ENCODE measurements at regions not wholly inside any gene's neighbourhood (a gene's known extent, or its start where the extent isn't known, plus 50 kb on each side); places are given as distances from the start of the nearest gene placed in this dataset.

GRCh38 chr4:111492496-111492895, 652.8 kb upstream of the FAM241A start:
- Histone ChIP-seq H3K9ac (ENCODE audit: insufficient read length) (no peak overlapping the region), H3K27ac (peak overlapping the region; percentile 33; the same call in 1 of the 2 replicates), H3K9me3 (ENCODE audit: low read depth, low read length) (no peaks in the 10 kb centered on the region), H3K36me3 (ENCODE audit: insufficient read depth, low read length) (no peaks in the 10 kb centered on the region), H3K4me3 (no peak overlapping the region)
- DNase-seq (ENCODE audit: low read depth, low spot score): no peak
- TF ChIP-seq EZH2 (IDR thresholded peaks at IDR 0.05) (no peak), POLR2AphosphoS5 (IDR thresholded peaks at IDR 0.05; ENCODE audit: borderline replicate concordance, low read depth, low read length) (no peak), FOXP2 (optimal IDR thresholded peaks at IDR 0.05; ENCODE audit: control extremely low read depth, extremely low read length, insufficient read depth) (no peak)

- H3K36me3 ChIP-seq (ENCODE audit: insufficient read depth, low read length): no peaks in the 10 kb centered on the region
- DNase-seq (ENCODE audit: low read depth, low spot score): no peak
- no peak for TF ChIP-seq FOXP2 (optimal IDR thresholded peaks at IDR 0.05; ENCODE audit: control extremely low read depth, extremely low read length, insufficient read depth)
- TF ChIP-seq POLR2AphosphoS5 (IDR thresholded peaks at IDR 0.05; ENCODE audit: borderline replicate concordance, low read depth, low read length): no peak
- TF ChIP-seq EZH2 (IDR thresholded peaks at IDR 0.05): no peak
- no peak overlapping the region for H3K4me3 ChIP-seq
- H3K9me3 ChIP-seq (ENCODE audit: low read depth, low read length): no peaks in the 10 kb centered on the region
- H3K27ac ChIP-seq: no peak overlapping the region
- no peak overlapping the region for H3K9ac ChIP-seq (ENCODE audit: insufficient read length)
Measured at GRCh38 chr4:111494471-111494870, 650.8 kb upstream of the FAM241A start.

- no peak for TF ChIP-seq EZH2 (IDR thresholded peaks at IDR 0.05)
- no peak for TF ChIP-seq POLR2AphosphoS5 (IDR thresholded peaks at IDR 0.05; ENCODE audit: borderline replicate concordance, low read depth, low read length)
- no peak for TF ChIP-seq FOXP2 (optimal IDR thresholded peaks at IDR 0.05; ENCODE audit: control extremely low read depth, extremely low read length, insufficient read depth)
- H3K4me3 ChIP-seq: no peak overlapping the region
- no peaks in the 10 kb centered on the region for H3K36me3 ChIP-seq (ENCODE audit: insufficient read depth, low read length)
- no peak for DNase-seq (ENCODE audit: low read depth, low spot score)
- H3K27ac ChIP-seq: 0 out of 2 replicates have a peak overlapping the region, but pooled peaks have one; percentile 37
- H3K9ac ChIP-seq (ENCODE audit: insufficient read length): no peak overlapping the region
- no peaks in the 10 kb centered on the region for H3K9me3 ChIP-seq (ENCODE audit: low read depth, low read length)
Measured at GRCh38 chr4:111494971-111495370, 650.3 kb upstream of the FAM241A start.

GRCh38 chr4:111499291-111499690, 646.0 kb upstream of the FAM241A start:
- Histone ChIP-seq H3K4me3 (no peak overlapping the region), H3K27ac (no peak overlapping the region), H3K9ac (ENCODE audit: insufficient read length) (no peak overlapping the region), H3K9me3 (ENCODE audit: low read depth, low read length) (no peaks in the 10 kb centered on the region), H3K36me3 (ENCODE audit: insufficient read depth, low read length) (no peaks in the 10 kb centered on the region)
- no peak for TF ChIP-seq EZH2 (IDR thresholded peaks at IDR 0.05)
- TF ChIP-seq POLR2AphosphoS5 (IDR thresholded peaks at IDR 0.05; ENCODE audit: borderline replicate concordance, low read depth, low read length): no peak
- no peak for TF ChIP-seq FOXP2 (optimal IDR thresholded peaks at IDR 0.05; ENCODE audit: control extremely low read depth, extremely low read length, insufficient read depth)
- DNase-seq (ENCODE audit: low read depth, low spot score): no peak

GRCh38 chr4:111499706-111500105, 645.5 kb upstream of the FAM241A start:
- Histone ChIP-seq H3K4me3 (no peak overlapping the region), H3K36me3 (ENCODE audit: insufficient read depth, low read length) (no peaks in the 10 kb centered on the region), H3K9me3 (ENCODE audit: low read depth, low read length) (no peaks in the 10 kb centered on the region), H3K9ac (ENCODE audit: insufficient read length) (no peak overlapping the region), H3K27ac (no peak overlapping the region)
- DNase-seq (ENCODE audit: low read depth, low spot score): no peak
- TF ChIP-seq POLR2AphosphoS5 (IDR thresholded peaks at IDR 0.05; ENCODE audit: borderline replicate concordance, low read depth, low read length) (no peak), FOXP2 (optimal IDR thresholded peaks at IDR 0.05; ENCODE audit: control extremely low read depth, extremely low read length, insufficient read depth) (no peak), EZH2 (IDR thresholded peaks at IDR 0.05) (no peak)

- Histone ChIP-seq H3K9ac (ENCODE audit: insufficient read length) (no peak overlapping the region), H3K36me3 (ENCODE audit: insufficient read depth, low read length) (no peaks in the 10 kb centered on the region), H3K9me3 (ENCODE audit: low read depth, low read length) (no peaks in the 10 kb centered on the region), H3K4me3 (no peak overlapping the region), H3K27ac (no peak overlapping the region)
- DNase-seq (ENCODE audit: low read depth, low spot score): no peak
- TF ChIP-seq FOXP2 (optimal IDR thresholded peaks at IDR 0.05; ENCODE audit: control extremely low read depth, extremely low read length, insufficient read depth) (no peak), EZH2 (IDR thresholded peaks at IDR 0.05) (no peak), POLR2AphosphoS5 (IDR thresholded peaks at IDR 0.05; ENCODE audit: borderline replicate concordance, low read depth, low read length) (no peak)
Measured at GRCh38 chr4:111500858-111501257, 644.4 kb upstream of the FAM241A start.

- no peak overlapping the region for H3K4me3 ChIP-seq
- H3K36me3 ChIP-seq (ENCODE audit: insufficient read depth, low read length): no peaks in the 10 kb centered on the region
- no peaks in the 10 kb centered on the region for H3K9me3 ChIP-seq (ENCODE audit: low read depth, low read length)
- H3K9ac ChIP-seq (ENCODE audit: insufficient read length): no peak overlapping the region
- no peak for DNase-seq (ENCODE audit: low read depth, low spot score)
- TF ChIP-seq POLR2AphosphoS5 (IDR thresholded peaks at IDR 0.05; ENCODE audit: borderline replicate concordance, low read depth, low read length) (no peak), EZH2 (IDR thresholded peaks at IDR 0.05) (no peak), FOXP2 (optimal IDR thresholded peaks at IDR 0.05; ENCODE audit: control extremely low read depth, extremely low read length, insufficient read depth) (no peak)
- H3K27ac ChIP-seq: no peak overlapping the region
Measured at GRCh38 chr4:111501946-111502345, 643.3 kb upstream of the FAM241A start.

- TF ChIP-seq FOXP2 (optimal IDR thresholded peaks at IDR 0.05; ENCODE audit: control extremely low read depth, extremely low read length, insufficient read depth): no peak
- no peak for TF ChIP-seq EZH2 (IDR thresholded peaks at IDR 0.05)
- no peak for TF ChIP-seq POLR2AphosphoS5 (IDR thresholded peaks at IDR 0.05; ENCODE audit: borderline replicate concordance, low read depth, low read length)
- Histone ChIP-seq H3K9me3 (ENCODE audit: low read depth, low read length) (no peaks in the 10 kb centered on the region), H3K36me3 (ENCODE audit: insufficient read depth, low read length) (no peaks in the 10 kb centered on the region), H3K9ac (ENCODE audit: insufficient read length) (no peak overlapping the region), H3K4me3 (no peak overlapping the region), H3K27ac (no peak overlapping the region)
- no peak for DNase-seq (ENCODE audit: low read depth, low spot score)
Measured at GRCh38 chr4:111502626-111503025, 642.6 kb upstream of the FAM241A start.

GRCh38 chr4:111506706-111507105, 638.5 kb upstream of the FAM241A start:
- TF ChIP-seq EZH2 (IDR thresholded peaks at IDR 0.05): no peak
- no peak for TF ChIP-seq FOXP2 (optimal IDR thresholded peaks at IDR 0.05; ENCODE audit: control extremely low read depth, extremely low read length, insufficient read depth)
- no peak for TF ChIP-seq POLR2AphosphoS5 (IDR thresholded peaks at IDR 0.05; ENCODE audit: borderline replicate concordance, low read depth, low read length)
- H3K9me3 ChIP-seq (ENCODE audit: low read depth, low read length): no peaks in the 10 kb centered on the region
- no peak overlapping the region for H3K27ac ChIP-seq
- DNase-seq (ENCODE audit: low read depth, low spot score): no peak
- H3K36me3 ChIP-seq (ENCODE audit: insufficient read depth, low read length): no peaks in the 10 kb centered on the region
- H3K9ac ChIP-seq (ENCODE audit: insufficient read length): no peak overlapping the region
- no peak overlapping the region for H3K4me3 ChIP-seq

Data from SK-N-MC (cell line).